Stimulated activated memory B cell treated with anti-CD40 and anti-IgM and Interleukin-4, amounts not matched to agents 10 μg/mL and 1 μg/mL and 100 μg/mL, for 72 hours (primary cell): ENCODE measurements at regions not wholly inside any gene's neighbourhood (a gene's known extent, or its start where the extent isn't known, plus 50 kb on each side); places are given as distances from the start of the nearest gene placed in this dataset.
A peak's percentile ranks its signal among the peaks of the same experiment; 100 is the strongest.
"Not testable (repeated sequence)": the region's sequence is repeated elsewhere in the genome, so short reads cannot be mapped to it uniquely, and the experiment has no call there.

Source experiments
- ATAC-seq: fragments of 150-1000 bp; cut with Tn5 transposase; 2 replicates; pipeline ENCODE4 v1.10.0; 2021
- H3K27ac Mint-ChIP-seq: one replicate; pipeline ENCODE4 v1.8.0; 2022; ENCODE audit warnings: mild to moderate bottlenecking, mixed read lengths
- H3K27me3 Mint-ChIP-seq: one replicate; pipeline ENCODE4 v1.8.0; 2022; ENCODE audit warnings: mixed read lengths
- H3K36me3 Mint-ChIP-seq: one replicate; pipeline ENCODE4 v1.8.0; 2022; ENCODE audit warnings: mixed read lengths
- H3K4me1 Mint-ChIP-seq: one replicate; pipeline ENCODE4 v1.8.0; 2022; ENCODE audit warnings: mixed read lengths
- H3K4me3 Mint-ChIP-seq: one replicate; pipeline ENCODE4 v1.8.0; 2022; ENCODE audit warnings: mild to moderate bottlenecking, moderate library complexity, mixed read lengths
- H3K9me3 Mint-ChIP-seq: one replicate; pipeline ENCODE4 v1.8.0; 2022; ENCODE audit warnings: mixed read lengths

DNA sequence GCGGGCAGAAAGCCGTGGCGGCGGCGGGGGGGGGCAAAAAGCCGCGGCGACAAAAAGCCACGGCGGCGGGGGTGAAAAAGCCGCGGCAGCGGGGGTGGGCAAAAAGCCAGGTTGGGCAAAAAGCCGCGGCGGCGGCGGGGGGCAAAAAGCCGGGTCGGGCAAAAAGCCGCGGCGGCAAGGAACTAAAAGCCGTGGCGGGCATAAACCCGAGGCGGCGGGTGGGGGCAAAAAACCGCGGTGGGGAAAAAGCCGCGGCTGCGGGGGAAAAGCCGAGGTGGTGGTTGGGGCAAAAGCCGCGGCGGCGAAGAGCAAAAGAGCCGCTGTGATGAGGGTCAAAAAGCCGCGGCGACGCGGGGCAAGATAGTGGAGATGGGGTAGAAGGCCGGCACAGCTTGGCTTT lies 1834.2 kb downstream of the FOXD4L5 start:
- H3K4me3 Mint-ChIP-seq, H3K36me3 Mint-ChIP-seq, H3K9me3 Mint-ChIP-seq, H3K27me3 Mint-ChIP-seq, H3K4me1 Mint-ChIP-seq, ATAC-seq, H3K27ac Mint-ChIP-seq: not testable (repeated sequence)

DNA sequence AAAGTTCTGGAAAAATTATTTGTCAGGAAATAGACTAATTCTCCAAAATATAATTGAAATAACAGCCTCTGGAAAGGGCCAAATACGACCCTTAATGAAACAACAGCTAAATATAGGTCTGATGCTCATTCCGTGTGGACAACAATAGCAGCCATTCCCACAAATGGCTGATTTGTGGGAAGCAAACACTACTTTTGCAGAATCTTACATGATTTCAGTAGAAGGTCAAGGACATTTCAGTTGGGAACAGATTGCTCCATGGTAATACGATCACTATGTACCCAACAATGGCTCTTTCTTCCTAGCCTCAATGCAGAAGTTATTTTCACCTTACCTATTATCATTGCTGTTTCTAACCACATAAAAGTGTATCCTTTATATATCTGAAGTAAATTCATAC lies 1859.9 kb downstream of the FOXD4L5 start:
- H3K27ac Mint-ChIP-seq, H3K4me3 Mint-ChIP-seq, H3K36me3 Mint-ChIP-seq, H3K4me1 Mint-ChIP-seq, ATAC-seq, H3K27me3 Mint-ChIP-seq, H3K9me3 Mint-ChIP-seq: not testable (repeated sequence)

DNA sequence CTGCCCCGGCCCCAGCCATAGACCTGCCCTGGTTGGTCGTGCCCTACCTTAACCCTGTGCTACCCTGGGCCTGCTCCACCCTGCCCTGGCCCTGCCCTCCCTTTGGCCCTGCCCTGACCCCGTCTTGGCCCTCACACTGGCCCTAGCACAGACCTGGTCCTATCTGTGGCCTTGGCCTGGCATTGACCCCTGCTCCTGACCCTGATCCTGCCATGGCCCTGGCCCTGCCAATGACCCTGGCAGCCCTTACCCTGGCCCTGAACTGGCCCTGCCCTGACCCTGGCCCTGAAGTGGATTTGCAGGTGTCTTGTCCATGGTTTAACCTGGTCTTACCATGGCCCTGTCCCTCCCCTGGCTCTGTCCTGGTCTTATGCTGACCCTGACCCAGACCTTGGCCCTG lies 1894.1 kb downstream of the FOXD4L5 start:
- not testable (repeated sequence) for H3K27me3 Mint-ChIP-seq, ATAC-seq, H3K4me1 Mint-ChIP-seq, H3K36me3 Mint-ChIP-seq, H3K4me3 Mint-ChIP-seq, H3K27ac Mint-ChIP-seq, H3K9me3 Mint-ChIP-seq

DNA sequence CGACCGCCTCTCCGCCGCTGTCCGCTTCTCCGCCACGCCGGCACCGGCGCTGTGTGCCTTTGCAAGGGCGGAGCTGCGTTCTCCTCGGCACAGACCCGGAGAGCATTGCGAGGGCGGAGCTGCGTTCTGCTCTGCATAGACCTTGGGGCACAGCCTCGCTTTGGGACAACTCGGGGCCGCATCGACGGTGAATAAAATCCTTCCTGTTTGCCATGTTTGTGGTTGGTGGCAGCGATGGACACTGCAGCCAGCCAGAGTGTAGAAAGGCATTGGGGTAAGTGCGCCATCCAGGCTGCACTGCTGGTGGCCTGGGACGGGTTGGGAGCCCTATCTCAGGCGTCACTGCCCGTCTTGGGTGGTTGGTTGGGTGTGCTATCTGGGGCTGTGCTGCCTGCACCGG lies 1899.5 kb downstream of the FOXD4L5 start:
- not testable (repeated sequence) for H3K4me1 Mint-ChIP-seq, H3K27ac Mint-ChIP-seq, H3K36me3 Mint-ChIP-seq, H3K9me3 Mint-ChIP-seq, H3K27me3 Mint-ChIP-seq, ATAC-seq
- H3K4me3 Mint-ChIP-seq = peak overlapping the region; percentile 78

DNA sequence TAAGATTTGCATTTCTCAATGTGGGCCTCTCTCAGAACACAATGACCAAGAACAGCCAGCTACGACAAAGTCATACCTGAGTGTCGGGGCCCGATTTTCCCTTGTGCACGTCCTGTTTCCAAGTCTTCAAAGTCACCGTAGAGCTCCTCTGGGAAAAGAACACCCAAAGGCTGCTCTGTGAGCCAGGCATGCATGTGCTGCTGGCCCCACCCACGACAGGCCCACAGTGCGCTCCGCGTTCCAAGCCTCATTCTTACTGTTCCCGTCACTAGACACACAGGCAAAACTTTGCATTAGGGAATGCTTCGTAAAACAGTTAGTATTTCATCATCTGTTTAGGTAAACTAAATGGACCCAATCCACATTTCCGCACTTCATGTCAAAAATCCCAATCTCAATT lies 1905.1 kb downstream of the FOXD4L5 start:
- H3K36me3 Mint-ChIP-seq, ATAC-seq: not testable (repeated sequence)

DNA sequence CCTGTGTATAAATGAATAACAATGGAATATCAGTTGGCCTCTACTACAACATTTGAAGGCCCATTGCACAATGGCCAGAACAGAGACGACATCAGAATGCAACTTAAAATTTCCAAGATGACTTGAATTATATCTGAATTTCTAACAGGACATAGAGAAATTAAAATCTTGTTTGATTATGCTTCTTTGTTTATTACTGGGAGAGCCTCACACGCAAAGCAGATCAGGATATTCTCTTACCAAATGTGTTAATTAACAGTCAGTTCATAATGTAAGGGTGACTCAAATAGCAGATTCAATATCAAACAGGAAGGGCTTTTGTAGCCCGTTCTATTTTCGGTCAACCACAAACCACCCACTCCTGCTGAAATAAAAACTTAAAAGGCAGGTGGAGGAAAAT lies 1930.8 kb downstream of the FOXD4L5 start:
- not testable (repeated sequence) for H3K36me3 Mint-ChIP-seq, H3K27ac Mint-ChIP-seq, H3K27me3 Mint-ChIP-seq, H3K4me1 Mint-ChIP-seq, H3K9me3 Mint-ChIP-seq, ATAC-seq
- peak overlapping the region; percentile 21 for H3K4me3 Mint-ChIP-seq

More for the DNA sequence above, 1905.1 kb downstream of the FOXD4L5 start:
- H3K4me3 Mint-ChIP-seq, H3K4me1 Mint-ChIP-seq, H3K27ac Mint-ChIP-seq, H3K9me3 Mint-ChIP-seq, H3K27me3 Mint-ChIP-seq: not testable (repeated sequence)

DNA sequence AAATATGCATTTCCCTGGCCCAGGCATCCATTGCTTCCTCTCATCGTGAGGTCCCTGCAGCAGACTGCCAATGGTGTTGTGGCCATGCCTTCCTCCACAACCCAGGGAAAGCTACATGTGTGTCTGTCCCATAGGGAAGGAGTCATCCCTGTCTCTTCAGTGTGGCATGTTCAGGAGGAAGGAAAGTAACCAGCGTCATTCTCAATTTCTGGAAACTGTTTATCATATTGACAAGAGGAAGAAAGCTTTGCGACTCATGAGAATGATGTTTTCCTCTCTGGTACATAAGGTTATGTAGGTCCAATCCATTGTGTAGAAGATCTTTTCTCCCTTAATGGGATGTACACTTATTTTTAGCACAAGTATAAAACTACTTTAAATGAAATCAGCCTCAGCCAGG lies 1937.7 kb downstream of the FOXD4L5 start:
- H3K9me3 Mint-ChIP-seq, ATAC-seq, H3K27ac Mint-ChIP-seq, H3K4me1 Mint-ChIP-seq, H3K4me3 Mint-ChIP-seq, H3K36me3 Mint-ChIP-seq, H3K27me3 Mint-ChIP-seq: not testable (repeated sequence)

DNA sequence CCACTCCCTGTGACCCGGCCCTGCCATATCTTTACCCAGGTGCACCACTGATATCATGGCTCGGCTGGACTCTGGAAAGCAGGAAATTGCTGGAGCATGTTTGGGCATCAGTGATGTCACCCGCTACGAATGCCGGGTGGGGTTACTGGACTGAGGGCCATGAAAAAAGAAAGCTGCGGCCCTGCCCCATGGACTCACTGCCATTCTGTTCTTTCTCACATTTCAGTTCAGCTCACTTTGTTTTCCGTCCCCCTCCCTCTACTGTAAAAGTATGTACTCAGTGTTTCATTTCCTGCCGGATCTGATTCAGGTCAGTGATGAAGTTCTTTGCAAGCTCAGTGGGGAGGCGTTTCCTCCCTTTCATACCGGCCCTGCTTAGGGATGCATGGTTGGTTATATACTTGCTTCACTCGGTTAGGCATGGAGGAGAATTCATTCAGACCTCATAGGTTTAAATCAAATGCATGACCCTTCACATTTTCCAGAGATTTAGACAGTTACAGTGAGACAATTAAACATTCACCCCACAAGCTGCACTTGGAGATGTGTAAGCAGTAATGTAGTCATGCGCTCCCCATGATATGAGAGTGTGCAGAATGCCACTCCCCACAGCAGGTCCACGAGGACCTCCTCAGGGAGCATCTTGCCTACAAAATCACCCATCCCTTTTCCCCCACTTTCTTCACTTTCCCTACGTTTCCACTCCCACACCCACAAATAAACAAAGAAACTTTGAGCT lies 1938.5 kb downstream of the FOXD4L5 start:
- not testable (repeated sequence) for H3K36me3 Mint-ChIP-seq
- H3K4me3 Mint-ChIP-seq = peak overlapping the region; percentile 6

DNA sequence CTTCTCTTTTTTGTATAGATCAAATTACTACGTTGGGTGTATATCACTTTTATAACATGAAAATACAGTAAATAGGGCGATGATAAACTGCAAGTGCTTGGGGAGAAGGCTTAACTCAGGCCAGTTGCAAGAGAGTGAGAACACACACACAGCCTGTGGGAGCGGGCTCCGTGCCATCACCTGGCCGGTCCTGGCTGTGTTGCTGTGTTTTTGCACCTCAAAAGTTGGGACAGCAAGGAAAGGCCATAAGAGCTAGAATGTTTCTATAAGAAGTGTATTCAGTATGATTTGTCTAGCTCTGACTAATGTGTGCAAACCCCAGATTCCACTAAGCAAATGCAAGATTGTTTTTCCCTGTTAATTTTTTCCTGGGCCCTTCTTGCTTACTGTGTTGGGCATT lies 1940.6 kb downstream of the FOXD4L5 start:
- not testable (repeated sequence) for ATAC-seq, H3K27me3 Mint-ChIP-seq, H3K4me3 Mint-ChIP-seq

More for the DNA sequence above, 1938.5 kb downstream of the FOXD4L5 start:
- H3K9me3 Mint-ChIP-seq, ATAC-seq, H3K4me1 Mint-ChIP-seq, H3K27me3 Mint-ChIP-seq, H3K27ac Mint-ChIP-seq: not testable (repeated sequence)

DNA sequence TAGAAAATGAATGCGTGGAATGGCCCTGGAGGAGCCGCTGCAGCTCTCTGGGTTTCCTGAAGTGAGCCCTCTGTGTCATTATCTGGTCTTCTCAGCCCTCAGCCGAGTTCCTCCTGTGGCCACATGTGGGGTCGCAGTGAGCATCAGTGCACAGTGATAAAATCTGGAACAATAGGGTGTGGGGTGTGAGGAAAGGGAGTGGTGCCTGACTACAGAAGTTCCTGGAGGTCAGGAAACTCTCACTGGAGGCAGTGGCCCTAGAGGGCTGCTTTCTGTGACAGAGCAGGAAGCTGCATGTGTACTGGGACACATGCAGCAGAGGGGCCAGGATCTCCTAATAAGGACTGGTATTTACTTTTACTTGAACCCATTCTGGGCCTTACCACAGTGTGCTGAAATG lies 1942.5 kb downstream of the FOXD4L5 start:
- not testable (repeated sequence) for H3K36me3 Mint-ChIP-seq, H3K9me3 Mint-ChIP-seq, H3K27me3 Mint-ChIP-seq, H3K4me1 Mint-ChIP-seq, H3K27ac Mint-ChIP-seq, H3K4me3 Mint-ChIP-seq, ATAC-seq

More for the DNA sequence above, 1940.6 kb downstream of the FOXD4L5 start:
- H3K36me3 Mint-ChIP-seq, H3K9me3 Mint-ChIP-seq, H3K4me1 Mint-ChIP-seq, H3K27ac Mint-ChIP-seq: not testable (repeated sequence)

DNA sequence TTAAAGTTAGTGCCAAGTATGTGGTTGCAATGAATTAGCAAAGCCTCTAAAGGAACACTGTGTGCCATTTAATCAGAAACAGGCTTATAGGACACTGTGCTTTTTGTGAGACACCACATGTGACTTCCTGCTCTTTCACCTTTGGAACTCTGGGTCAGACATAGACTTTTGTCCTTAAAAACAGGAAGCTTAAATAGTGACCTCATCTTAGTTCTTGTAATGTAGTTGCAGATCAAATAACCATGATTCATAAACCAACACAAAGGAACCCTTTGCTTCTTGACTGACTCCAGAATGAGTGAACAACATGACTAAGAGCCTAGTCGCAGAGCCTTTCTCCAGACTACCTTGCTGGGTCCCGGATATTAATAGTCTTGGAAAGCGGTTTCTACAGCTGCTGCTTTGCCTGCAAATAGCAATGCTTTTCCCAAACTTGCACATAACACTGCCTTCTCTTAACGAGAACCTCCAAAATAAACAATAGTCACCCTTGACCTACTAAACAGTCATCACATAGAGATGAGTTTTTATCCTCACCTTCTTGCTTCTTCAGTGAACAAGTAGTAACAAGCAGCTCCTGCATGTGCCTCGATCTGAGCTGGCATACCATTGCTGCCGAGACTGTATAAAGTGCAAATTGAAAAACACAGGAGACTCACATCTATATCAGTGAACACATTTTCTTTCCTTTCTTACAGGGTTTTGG lies 1947.0 kb downstream of the FOXD4L5 start:
- not testable (repeated sequence) for ATAC-seq, H3K27ac Mint-ChIP-seq, H3K4me3 Mint-ChIP-seq

DNA sequence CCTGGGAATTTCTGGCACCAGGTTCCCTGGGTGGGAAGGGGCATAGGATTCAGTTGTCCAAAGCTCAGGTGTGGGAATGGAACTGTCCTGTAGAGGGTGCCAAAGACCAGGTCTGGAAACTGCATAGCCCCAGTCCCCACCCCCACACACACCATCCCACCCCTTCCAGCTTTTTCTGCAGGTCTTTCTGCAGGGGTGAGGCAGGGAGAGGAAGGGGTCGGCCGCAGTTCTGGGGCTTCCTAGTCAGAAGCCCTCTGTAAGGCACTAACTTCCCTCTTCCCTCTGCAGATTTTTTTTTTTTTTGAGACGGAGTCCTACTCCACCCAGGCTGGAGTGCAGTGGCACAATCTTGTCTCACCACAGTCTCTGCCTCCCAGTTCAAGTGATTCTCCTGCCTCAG lies 1949.7 kb downstream of the FOXD4L5 start:
- H3K27me3 Mint-ChIP-seq, H3K27ac Mint-ChIP-seq, H3K36me3 Mint-ChIP-seq, ATAC-seq, H3K4me1 Mint-ChIP-seq, H3K4me3 Mint-ChIP-seq, H3K9me3 Mint-ChIP-seq: not testable (repeated sequence)

More for the DNA sequence above, 1947.0 kb downstream of the FOXD4L5 start:
- H3K36me3 Mint-ChIP-seq, H3K9me3 Mint-ChIP-seq, H3K4me1 Mint-ChIP-seq, H3K27me3 Mint-ChIP-seq: not testable (repeated sequence)

DNA sequence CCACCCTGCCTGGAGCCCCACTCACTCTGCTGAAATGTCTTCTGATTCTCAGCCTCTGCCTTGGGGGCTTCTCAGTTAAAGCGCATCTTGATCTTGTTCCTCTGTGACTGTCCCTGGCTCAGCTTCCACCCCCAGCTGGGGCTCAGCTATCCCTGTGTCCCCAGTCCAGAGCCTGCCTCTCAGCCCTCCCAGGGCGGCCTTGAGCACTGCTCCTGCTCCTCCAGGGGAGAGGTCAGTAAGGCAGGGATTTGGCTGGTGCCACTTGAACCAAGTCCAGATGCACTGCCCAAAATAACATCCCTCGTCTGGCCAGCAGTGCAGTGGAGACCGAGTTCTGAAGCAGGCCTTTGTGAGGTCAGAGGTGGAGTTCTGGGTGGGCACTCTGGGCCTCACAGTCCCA lies 1950.8 kb downstream of the FOXD4L5 start:
- ATAC-seq, H3K4me3 Mint-ChIP-seq, H3K27ac Mint-ChIP-seq, H3K4me1 Mint-ChIP-seq, H3K9me3 Mint-ChIP-seq, H3K36me3 Mint-ChIP-seq, H3K27me3 Mint-ChIP-seq: not testable (repeated sequence)

DNA sequence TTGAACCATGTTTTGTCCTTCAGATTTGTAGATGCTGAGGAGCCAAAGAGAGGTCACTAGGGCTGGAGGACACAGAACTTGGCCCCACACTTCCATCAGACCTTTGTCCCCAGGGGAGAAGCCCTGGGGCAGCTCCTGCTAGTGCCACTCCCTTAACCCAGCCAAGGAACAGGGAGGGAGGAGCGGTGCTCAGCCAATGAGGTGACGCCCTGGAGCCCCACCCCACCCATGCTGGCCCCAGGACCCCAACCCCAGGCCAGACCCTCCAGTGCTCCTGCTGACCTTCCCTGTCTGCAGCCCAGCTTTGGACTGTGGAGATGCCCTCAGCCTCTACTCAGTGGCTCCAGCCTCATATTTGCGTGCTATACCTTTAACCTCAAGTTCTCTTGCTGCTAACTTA lies 1951.9 kb downstream of the FOXD4L5 start:
- not testable (repeated sequence) for H3K4me3 Mint-ChIP-seq, H3K4me1 Mint-ChIP-seq, H3K9me3 Mint-ChIP-seq, ATAC-seq, H3K27ac Mint-ChIP-seq, H3K36me3 Mint-ChIP-seq, H3K27me3 Mint-ChIP-seq

DNA sequence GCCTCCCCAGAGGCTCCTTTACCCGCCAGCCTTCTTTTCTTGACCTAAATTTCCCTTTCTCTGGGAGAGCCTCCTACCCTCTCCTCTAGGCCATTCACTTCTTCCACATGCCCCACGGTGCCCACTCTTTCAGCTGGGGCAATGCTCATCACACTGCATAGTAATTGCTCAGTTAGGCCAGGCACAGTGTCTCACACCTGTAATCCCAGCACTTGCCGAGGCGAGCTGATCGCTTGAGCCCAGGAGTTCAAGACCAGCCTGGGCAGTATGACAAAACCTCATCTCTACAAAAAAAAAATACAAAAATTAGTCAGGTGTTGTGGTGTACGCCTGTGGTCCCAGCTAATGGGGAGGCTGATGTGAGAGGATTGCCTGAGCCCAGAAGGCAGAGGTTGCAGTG lies 1956.7 kb downstream of the FOXD4L5 start:
- ATAC-seq, H3K9me3 Mint-ChIP-seq, H3K4me1 Mint-ChIP-seq, H3K4me3 Mint-ChIP-seq, H3K27ac Mint-ChIP-seq, H3K36me3 Mint-ChIP-seq, H3K27me3 Mint-ChIP-seq: not testable (repeated sequence)

DNA sequence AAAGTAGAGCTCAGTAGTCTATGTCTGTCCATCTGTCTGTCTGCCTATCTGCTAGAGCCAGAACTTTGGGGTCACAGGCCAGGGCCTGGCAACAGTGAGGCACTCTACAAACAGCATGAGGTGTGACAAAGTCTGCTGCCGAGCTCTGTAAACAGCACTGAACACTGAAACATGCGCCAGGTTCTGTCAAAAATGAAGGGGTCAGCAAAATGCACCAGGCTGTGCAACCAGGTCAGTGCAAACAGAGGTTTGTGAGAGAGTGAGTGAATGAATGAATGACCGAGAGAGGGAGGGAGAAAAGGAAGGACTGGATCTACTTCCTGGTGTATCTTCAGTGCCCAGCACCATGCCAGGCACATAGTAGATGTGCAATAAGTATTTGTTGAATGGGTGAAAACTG lies 1957.8 kb downstream of the FOXD4L5 start:
- not testable (repeated sequence) for H3K36me3 Mint-ChIP-seq, ATAC-seq, H3K27ac Mint-ChIP-seq, H3K27me3 Mint-ChIP-seq, H3K4me1 Mint-ChIP-seq, H3K4me3 Mint-ChIP-seq, H3K9me3 Mint-ChIP-seq
